Adrenal gland (tissue), 5 donors: ENCODE measurements at regions not wholly inside any gene's neighbourhood (a gene's known extent, or its start where the extent isn't known, plus 50 kb on each side); places are given as distances from the start of the nearest gene placed in this dataset.

ENCODE experiments used
- CTCF ChIP-seq, 6 experiments: fragments of 450-650 bp in 4 of 6; fragments of 200-600 bp in 2 of 6; sonication (generic) in 1 of 6; IDR thresholded peaks; 1 replicate in 5 of 6; 2 replicates in 1 of 6; pipeline versions ENCODE4 v1.5.1 to v1.8.0; 2016 to 2021; ENCODE audit warnings: antibody characterized with exemption in 6 of 6, mild to moderate bottlenecking in 2 of 6, moderate library complexity in 1 of 6
- POLR2A ChIP-seq, 2 donors: fragments of 450-650 bp; IDR thresholded peaks; one replicate each; pipeline ENCODE4 v1.6.1; 2017; ENCODE audit warnings: antibody characterized with exemption in 2 of 2, mild to moderate bottlenecking in 2 of 2, moderate library complexity in 1 of 2
- donor health status: DM: no; HTN: no; CAD: no.

GRCh38 chr11:95659088-95659487 is 130.5 kb downstream of the FAM76B start:
- TF ChIP-seq CTCF (IDR thresholded peaks at IDR 0.05) (no peak), POLR2A (IDR thresholded peaks at IDR 0.05) (no peak)
